Gastrocnemius medialis (tissue), 4 donors: ENCODE measurements at regions not wholly inside any gene's neighbourhood (a gene's known extent, or its start where the extent isn't known, plus 50 kb on each side); places are given as distances from the start of the nearest gene placed in this dataset.

ENCODE experiments used
- POLR2A ChIP-seq, 2 donors: fragments of 450-650 bp; IDR thresholded peaks; one replicate each; pipeline ENCODE4 v1.6.1; 2017; ENCODE audit warnings: antibody characterized with exemption in 2 of 2, mild to moderate bottlenecking in 2 of 2, moderate library complexity in 2 of 2
- TF ChIP-seq, protein P1 (sequence below), 5 experiments: fragments of 450-650 bp in 3 of 5; fragments of 200-600 bp in 2 of 5; sonication (generic) in 2 of 5; IDR thresholded peaks in 4 of 5; conservative IDR thresholded peaks in 1 of 5; 1 replicate in 4 of 5; 2 replicates in 1 of 5; pipeline ENCODE4 v1.5.1; 2016 to 2019; ENCODE audit warnings: antibody characterized with exemption in 5 of 5, mild to moderate bottlenecking in 3 of 5, moderate library complexity in 3 of 5

- TF ChIP-seq, protein P1, sequence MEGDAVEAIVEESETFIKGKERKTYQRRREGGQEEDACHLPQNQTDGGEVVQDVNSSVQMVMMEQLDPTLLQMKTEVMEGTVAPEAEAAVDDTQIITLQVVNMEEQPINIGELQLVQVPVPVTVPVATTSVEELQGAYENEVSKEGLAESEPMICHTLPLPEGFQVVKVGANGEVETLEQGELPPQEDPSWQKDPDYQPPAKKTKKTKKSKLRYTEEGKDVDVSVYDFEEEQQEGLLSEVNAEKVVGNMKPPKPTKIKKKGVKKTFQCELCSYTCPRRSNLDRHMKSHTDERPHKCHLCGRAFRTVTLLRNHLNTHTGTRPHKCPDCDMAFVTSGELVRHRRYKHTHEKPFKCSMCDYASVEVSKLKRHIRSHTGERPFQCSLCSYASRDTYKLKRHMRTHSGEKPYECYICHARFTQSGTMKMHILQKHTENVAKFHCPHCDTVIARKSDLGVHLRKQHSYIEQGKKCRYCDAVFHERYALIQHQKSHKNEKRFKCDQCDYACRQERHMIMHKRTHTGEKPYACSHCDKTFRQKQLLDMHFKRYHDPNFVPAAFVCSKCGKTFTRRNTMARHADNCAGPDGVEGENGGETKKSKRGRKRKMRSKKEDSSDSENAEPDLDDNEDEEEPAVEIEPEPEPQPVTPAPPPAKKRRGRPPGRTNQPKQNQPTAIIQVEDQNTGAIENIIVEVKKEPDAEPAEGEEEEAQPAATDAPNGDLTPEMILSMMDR (IDR thresholded peaks at IDR 0.05 in 4 of 5, conservative IDR thresholded peaks at IDR 0.05 in 1 of 5), result no peak
- no peak for TF ChIP-seq POLR2A (IDR thresholded peaks at IDR 0.05)
These were observed 664.3 kb downstream of the BRD1 start for GRCh38 chr22:49163258-49163959.
